ENCODE measurements at regions not wholly inside any gene's neighbourhood (a gene's known extent, or its start where the extent isn't known, plus 50 kb on each side); places are given as distances from the start of the nearest gene placed in this dataset.
A peak's percentile ranks its signal among the peaks of the same experiment; 100 is the strongest.

DNA sequence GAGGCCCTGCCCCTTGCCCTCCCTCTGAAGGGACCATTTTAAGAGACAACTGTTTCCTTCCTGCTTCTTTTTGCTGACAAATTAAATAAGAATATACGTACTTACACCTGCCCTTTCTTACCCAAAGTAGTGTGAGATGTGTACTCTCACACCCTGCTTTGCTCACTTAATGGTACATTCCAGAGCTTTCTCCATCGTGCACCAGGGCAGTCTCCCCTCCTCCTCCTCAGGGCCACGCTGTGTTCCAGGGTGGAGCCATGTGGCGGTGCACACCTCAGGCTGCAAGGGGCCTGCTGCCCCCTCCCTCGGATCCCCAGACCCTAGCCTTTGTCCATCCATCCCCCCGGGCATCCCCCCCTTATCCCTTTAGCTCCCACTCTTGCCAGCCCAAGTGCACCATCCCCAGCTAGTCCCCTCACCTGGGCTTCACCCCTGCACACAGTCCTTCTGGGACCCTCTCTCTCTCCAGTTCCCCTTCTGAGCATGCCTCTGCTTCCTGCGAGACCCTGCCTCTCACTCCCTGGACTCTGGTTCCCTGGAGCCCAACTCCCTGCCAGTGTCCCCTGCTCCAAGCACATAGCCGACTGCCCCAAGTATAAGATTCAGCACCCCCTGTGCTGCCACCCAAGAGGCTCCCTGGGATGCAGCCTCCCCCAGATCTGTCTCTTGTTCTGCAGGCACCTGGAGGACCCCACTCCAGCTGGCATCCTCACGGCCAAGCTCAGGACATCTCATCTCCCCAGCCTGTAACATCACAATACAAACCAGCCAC lies 89.5 kb upstream of the IQSEC1 start:
- Histone ChIP-seq H3K27ac (ENCODE audit: poor library complexity, severe bottlenecking) (no peak overlapping the region), H3K9me3 (ENCODE audit: severe bottlenecking) (no peaks in the 10 kb centered on the region), H3K4me1 (ENCODE audit: insufficient read depth, poor library complexity, severe bottlenecking) (no peaks in the 10 kb centered on the region), H3K27me3 (ENCODE audit: insufficient read depth, poor library complexity, severe bottlenecking) (no peaks in the 10 kb centered on the region), H3K36me3 (ENCODE audit: low read depth) (no peaks in the 10 kb centered on the region), H3K4me3 (ENCODE audit: severe bottlenecking) (no peak overlapping the region)
- DNase-seq (ENCODE audit: low spot score) = no peak
- no peak for ATAC-seq (ENCODE audit: low read depth)
- TF ChIP-seq, protein P1, sequence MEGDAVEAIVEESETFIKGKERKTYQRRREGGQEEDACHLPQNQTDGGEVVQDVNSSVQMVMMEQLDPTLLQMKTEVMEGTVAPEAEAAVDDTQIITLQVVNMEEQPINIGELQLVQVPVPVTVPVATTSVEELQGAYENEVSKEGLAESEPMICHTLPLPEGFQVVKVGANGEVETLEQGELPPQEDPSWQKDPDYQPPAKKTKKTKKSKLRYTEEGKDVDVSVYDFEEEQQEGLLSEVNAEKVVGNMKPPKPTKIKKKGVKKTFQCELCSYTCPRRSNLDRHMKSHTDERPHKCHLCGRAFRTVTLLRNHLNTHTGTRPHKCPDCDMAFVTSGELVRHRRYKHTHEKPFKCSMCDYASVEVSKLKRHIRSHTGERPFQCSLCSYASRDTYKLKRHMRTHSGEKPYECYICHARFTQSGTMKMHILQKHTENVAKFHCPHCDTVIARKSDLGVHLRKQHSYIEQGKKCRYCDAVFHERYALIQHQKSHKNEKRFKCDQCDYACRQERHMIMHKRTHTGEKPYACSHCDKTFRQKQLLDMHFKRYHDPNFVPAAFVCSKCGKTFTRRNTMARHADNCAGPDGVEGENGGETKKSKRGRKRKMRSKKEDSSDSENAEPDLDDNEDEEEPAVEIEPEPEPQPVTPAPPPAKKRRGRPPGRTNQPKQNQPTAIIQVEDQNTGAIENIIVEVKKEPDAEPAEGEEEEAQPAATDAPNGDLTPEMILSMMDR (IDR thresholded peaks at IDR 0.05; ENCODE audit: poor library complexity, severe bottlenecking) = no peak

DNA sequence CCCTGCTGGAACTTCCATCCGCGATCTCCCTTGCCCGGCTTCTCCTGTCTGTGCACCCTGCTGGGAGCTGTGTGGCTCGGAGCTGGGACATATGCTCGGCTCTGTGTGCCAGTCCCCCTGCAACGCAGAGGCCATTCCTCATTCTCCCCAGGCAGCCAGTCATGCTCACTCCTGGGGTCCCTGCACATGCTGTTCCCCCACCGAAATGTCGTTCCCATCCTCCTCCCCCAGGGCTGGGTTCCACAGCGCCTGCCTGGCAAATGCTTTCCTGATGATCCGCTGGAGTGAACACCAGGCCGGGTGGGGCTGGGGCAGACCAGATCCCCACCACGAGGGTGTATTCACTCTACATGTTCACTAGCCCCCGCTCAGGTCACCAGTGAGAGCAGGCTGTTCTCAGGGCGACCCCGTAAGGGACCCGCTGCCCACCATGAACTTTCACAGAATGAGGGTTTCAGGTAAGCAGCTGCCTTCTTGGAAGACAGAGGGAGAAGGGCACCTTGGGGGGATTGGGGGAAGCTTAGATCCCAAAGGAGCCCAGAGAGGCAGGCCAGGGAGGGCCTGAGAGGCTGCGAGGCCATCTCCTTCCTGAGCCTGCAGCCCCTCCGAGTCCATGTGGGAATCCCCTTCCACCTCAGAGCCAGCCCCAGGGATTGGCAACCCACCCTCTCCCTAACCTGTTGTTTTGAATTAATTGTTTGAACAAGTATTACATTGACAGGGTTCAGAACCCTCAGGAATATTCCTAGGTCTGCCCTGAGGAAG lies 88.7 kb upstream of the IQSEC1 start:
- Histone ChIP-seq H3K36me3 (ENCODE audit: low read depth) (no peaks in the 10 kb centered on the region), H3K4me3 (ENCODE audit: severe bottlenecking) (no peak overlapping the region), H3K27me3 (ENCODE audit: insufficient read depth, poor library complexity, severe bottlenecking) (no peaks in the 10 kb centered on the region), H3K9me3 (ENCODE audit: severe bottlenecking) (no peaks in the 10 kb centered on the region), H3K4me1 (ENCODE audit: insufficient read depth, poor library complexity, severe bottlenecking) (no peaks in the 10 kb centered on the region), H3K27ac (ENCODE audit: poor library complexity, severe bottlenecking) (no peak overlapping the region)
- no peak for ATAC-seq (ENCODE audit: low read depth)
- TF ChIP-seq, protein P1 (IDR thresholded peaks at IDR 0.05; ENCODE audit: poor library complexity, severe bottlenecking) = no peak
- DNase-seq (ENCODE audit: low spot score) = no peak

- no peaks in the 10 kb centered on the region for H3K4me1 ChIP-seq (ENCODE audit: insufficient read depth, poor library complexity, severe bottlenecking)
- H3K27me3 ChIP-seq (ENCODE audit: insufficient read depth, poor library complexity, severe bottlenecking) = no peaks in the 10 kb centered on the region
- TF ChIP-seq, protein P1 (IDR thresholded peaks at IDR 0.05; ENCODE audit: poor library complexity, severe bottlenecking) = no peak
- H3K9me3 ChIP-seq (ENCODE audit: severe bottlenecking) = no peaks in the 10 kb centered on the region
- DNase-seq (ENCODE audit: low spot score) (no peak), ATAC-seq (ENCODE audit: low read depth) (peak; percentile 8; the same call in 1 of the 3 replicates)
- H3K27ac ChIP-seq (ENCODE audit: poor library complexity, severe bottlenecking) = no peak overlapping the region
- H3K36me3 ChIP-seq (ENCODE audit: low read depth) = no peaks in the 10 kb centered on the region
- no peak overlapping the region for H3K4me3 ChIP-seq (ENCODE audit: severe bottlenecking)
Measured at GRCh38 chr3:13161021-13161759, 88.0 kb upstream of the IQSEC1 start.

DNA sequence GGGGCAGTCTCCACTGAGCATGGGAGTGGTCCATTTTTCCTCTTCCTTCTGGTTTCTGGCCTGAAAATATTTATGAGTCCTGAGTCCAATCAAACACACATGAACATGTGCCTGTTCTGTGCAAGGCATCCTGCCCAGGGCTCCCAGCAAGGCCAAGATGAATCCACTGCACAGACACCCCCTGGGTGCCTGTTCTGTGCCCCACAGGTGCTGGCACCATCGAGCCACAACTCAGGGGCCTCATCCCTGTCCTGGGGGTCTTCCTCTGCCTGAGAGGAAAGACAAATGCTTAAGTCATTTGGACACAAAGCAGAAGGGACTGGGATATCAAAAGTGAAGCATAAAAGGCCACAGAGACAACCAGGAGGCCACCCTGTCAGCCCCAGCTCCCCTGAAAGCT lies 87.4 kb upstream of the IQSEC1 start:
- no peaks in the 10 kb centered on the region for H3K4me1 ChIP-seq (ENCODE audit: insufficient read depth, poor library complexity, severe bottlenecking)
- ATAC-seq (ENCODE audit: low read depth) (no peak), DNase-seq (ENCODE audit: low spot score) (no peak)
- TF ChIP-seq, protein P1 (IDR thresholded peaks at IDR 0.05; ENCODE audit: poor library complexity, severe bottlenecking) = no peak
- H3K27me3 ChIP-seq (ENCODE audit: insufficient read depth, poor library complexity, severe bottlenecking) = no peaks in the 10 kb centered on the region
- H3K9me3 ChIP-seq (ENCODE audit: severe bottlenecking) = no peaks in the 10 kb centered on the region
- H3K27ac ChIP-seq (ENCODE audit: poor library complexity, severe bottlenecking) = no peak overlapping the region
- no peaks in the 10 kb centered on the region for H3K36me3 ChIP-seq (ENCODE audit: low read depth)
- no peak overlapping the region for H3K4me3 ChIP-seq (ENCODE audit: severe bottlenecking)
